ENCODE measurements at regions not wholly inside any gene's neighbourhood (a gene's known extent, or its start where the extent isn't known, plus 50 kb on each side); places are given as distances from the start of the nearest gene placed in this dataset.

- H4K20me1 ChIP-seq (ENCODE audit: insufficient read depth, low read length), result no peaks in the 10 kb centered on the region
- H3K9me3 ChIP-seq (ENCODE audit: insufficient read depth, low read length, severe bottlenecking), result no peaks in the 10 kb centered on the region
- no peak for DNase-seq
- H3K36me3 ChIP-seq (ENCODE audit: insufficient read depth, low read length), result no peaks in the 10 kb centered on the region
- H3K4me1 ChIP-seq (ENCODE audit: insufficient read depth, low read length), result peaks cover 30% of the 10 kb centered on the region
- H3K79me2 ChIP-seq (ENCODE audit: insufficient read depth, low read length), result no peaks in the 10 kb centered on the region
- H3K27me3 ChIP-seq (ENCODE audit: insufficient read depth, low read length, poor library complexity), result no peaks in the 10 kb centered on the region
- no peak overlapping the region for H3K9ac ChIP-seq (ENCODE audit: low read depth, low read length)
- no peak overlapping the region for H3K27ac ChIP-seq (ENCODE audit: low read length)
- ATAC-seq (ENCODE audit: insufficient read depth, low read depth), result no peak
- no peak overlapping the region for H3K4me3 ChIP-seq (ENCODE audit: low read depth in 1 of 2, low read length in 2 of 2)
- no peak overlapping the region for H3K4me2 ChIP-seq (ENCODE audit: insufficient read depth, low read length)
- TF ChIP-seq CTCF (IDR thresholded peaks at IDR 0.05; ENCODE audit: borderline replicate concordance, extremely low read depth, low read length, poor library complexity, severe bottlenecking) (no peak), EZH2 (IDR thresholded peaks at IDR 0.05; ENCODE audit: borderline replicate concordance, low read depth, low read length, severe bottlenecking) (no peak)
- no peak overlapping the region for H2AFZ ChIP-seq (ENCODE audit: low read depth, low read length)
These were observed 57.0 kb upstream of the NEK7 start for GRCh38 chr1:198099755-198100154.

- peaks cover 30% of the 10 kb centered on the region for H3K4me1 ChIP-seq (ENCODE audit: insufficient read depth, low read length)
- ATAC-seq (ENCODE audit: insufficient read depth, low read depth), result peak; percentile 64
- H3K36me3 ChIP-seq (ENCODE audit: insufficient read depth, low read length), result no peaks in the 10 kb centered on the region
- peak overlapping the region; percentile 47 for H3K9ac ChIP-seq (ENCODE audit: low read depth, low read length)
- H3K4me3 ChIP-seq (ENCODE audit: low read depth in 1 of 2, low read length in 2 of 2), result no peak overlapping the region
- DNase-seq, result peak; percentile 40
- peak overlapping the region; percentile 93 for H3K27ac ChIP-seq (ENCODE audit: low read length)
- peak overlapping the region; percentile 75 for H2AFZ ChIP-seq (ENCODE audit: low read depth, low read length)
- TF ChIP-seq EZH2 (IDR thresholded peaks at IDR 0.05; ENCODE audit: borderline replicate concordance, low read depth, low read length, severe bottlenecking), result no peak
- no peak for TF ChIP-seq CTCF (IDR thresholded peaks at IDR 0.05; ENCODE audit: borderline replicate concordance, extremely low read depth, low read length, poor library complexity, severe bottlenecking)
- H3K27me3 ChIP-seq (ENCODE audit: insufficient read depth, low read length, poor library complexity), result no peaks in the 10 kb centered on the region
- H3K4me2 ChIP-seq (ENCODE audit: insufficient read depth, low read length), result peak overlapping the region; percentile 53; the same call in 1 of the 2 replicates
- no peaks in the 10 kb centered on the region for H3K79me2 ChIP-seq (ENCODE audit: insufficient read depth, low read length)
- H4K20me1 ChIP-seq (ENCODE audit: insufficient read depth, low read length), result no peaks in the 10 kb centered on the region
- H3K9me3 ChIP-seq (ENCODE audit: insufficient read depth, low read length, severe bottlenecking), result no peaks in the 10 kb centered on the region
These were observed 54.9 kb upstream of the NEK7 start for GRCh38 chr1:198101716-198102453.

- Histone ChIP-seq H3K9ac (ENCODE audit: low read depth, low read length) (peak overlapping the region; percentile 47), H3K79me2 (ENCODE audit: insufficient read depth, low read length) (no peaks in the 10 kb centered on the region), H3K27me3 (ENCODE audit: insufficient read depth, low read length, poor library complexity) (no peaks in the 10 kb centered on the region), H4K20me1 (ENCODE audit: insufficient read depth, low read length) (no peaks in the 10 kb centered on the region), H3K4me3 (ENCODE audit: low read depth in 1 of 2, low read length in 2 of 2) (peak overlapping the region in 1 of 2 experiments; percentile 5; a peak in 1 of 4 replicates), H3K9me3 (ENCODE audit: insufficient read depth, low read length, severe bottlenecking) (no peaks in the 10 kb centered on the region), H3K36me3 (ENCODE audit: insufficient read depth, low read length) (no peaks in the 10 kb centered on the region), H3K4me1 (ENCODE audit: insufficient read depth, low read length) (peaks cover 30% of the 10 kb centered on the region), H3K27ac (ENCODE audit: low read length) (peak overlapping the region; percentile 93), H3K4me2 (ENCODE audit: insufficient read depth, low read length) (peak overlapping the region; percentile 53), H2AFZ (ENCODE audit: low read depth, low read length) (peak overlapping the region; percentile 75)
- ATAC-seq (ENCODE audit: insufficient read depth, low read depth) (peak; percentile 94), DNase-seq (peak; percentile 54)
- TF ChIP-seq CTCF (IDR thresholded peaks at IDR 0.05; ENCODE audit: borderline replicate concordance, extremely low read depth, low read length, poor library complexity, severe bottlenecking), result no peak
- no peak for TF ChIP-seq EZH2 (IDR thresholded peaks at IDR 0.05; ENCODE audit: borderline replicate concordance, low read depth, low read length, severe bottlenecking)
These were observed 54.4 kb upstream of the NEK7 start for GRCh38 chr1:198102454-198102827.

All from DND-41 (cell line).